Neural cell (in vitro differentiated cells): ENCODE measurements at regions not wholly inside any gene's neighbourhood (a gene's known extent, or its start where the extent isn't known, plus 50 kb on each side); places are given as distances from the start of the nearest gene placed in this dataset.

Experiments
- H2AFZ ChIP-seq: fragments of 200-600, 300-800 bp; sonication (generic), shearing (Covaris generic); 2 replicates; pipeline ENCODE4 v1.6.0; 2014; ENCODE audit warnings: low read depth, mild to moderate bottlenecking, antibody characterized with exemption, low read length, moderate library complexity
- H3F3A ChIP-seq: fragments of 200-600 bp; shearing (Covaris generic); 2 replicates; pipeline ENCODE4 v1.6.1; 2016; ENCODE audit warnings: mild to moderate bottlenecking, moderate library complexity, mixed read lengths, antibody characterized with exemption, low read length; ENCODE audit not compliant: insufficient read depth, poor library complexity, severe bottlenecking
- H3K27ac ChIP-seq: fragments of 200-600, 300-800 bp; sonication (generic), shearing (Covaris generic); 2 replicates; pipeline ENCODE4 v1.5.1; 2014; ENCODE audit warnings: mild to moderate bottlenecking, low read length, moderate library complexity
- H3K27me3 ChIP-seq: fragments of 300-800, 200-600 bp; sonication (generic), shearing (Covaris generic); 2 replicates; pipeline ENCODE4 v1.6.0; 2014; ENCODE audit warnings: mild to moderate bottlenecking, low read depth, low read length, moderate library complexity; ENCODE audit not compliant: insufficient read depth
- H3K36me3 ChIP-seq: fragments of 300-800, 200-600 bp; sonication (generic), shearing (Covaris generic); 2 replicates; pipeline ENCODE4 v1.5.1; 2014; ENCODE audit warnings: mild to moderate bottlenecking, antibody characterized with exemption, low read length, moderate library complexity; ENCODE audit not compliant: insufficient read depth
- H3K4me2 ChIP-seq: fragments of 300-800, 200-600 bp; sonication (generic), shearing (Covaris generic); 2 replicates; pipeline ENCODE4 v1.6.0; 2014; ENCODE audit warnings: mild to moderate bottlenecking, low read length
- H3K4me3 ChIP-seq: fragments of 300-800, 200-600 bp; sonication (generic), shearing (Covaris generic); 2 replicates; pipeline ENCODE4 v1.5.1; 2014; ENCODE audit warnings: mild to moderate bottlenecking, low read length, moderate library complexity
- H3K79me2 ChIP-seq: fragments of 200-600 bp; shearing (Covaris generic); replicated peaks from 2 replicates; pipeline ENCODE4 v1.6.0; 2014; ENCODE audit warnings: mild to moderate bottlenecking, low read length, moderate library complexity; ENCODE audit not compliant: insufficient read depth
- H3K9ac ChIP-seq: fragments of 300-800, 200-600 bp; sonication (generic), shearing (Covaris generic); 2 replicates; pipeline ENCODE4 v1.6.1; 2016; ENCODE audit warnings: mild to moderate bottlenecking, low read length, mixed read lengths
- H3K9me2 ChIP-seq: fragments of 200-600 bp; shearing (Covaris generic); 2 replicates; pipeline ENCODE4 v1.6.1; 2016; ENCODE audit warnings: mild to moderate bottlenecking, low read length, mixed read lengths; ENCODE audit not compliant: insufficient read depth
- H3K9me3 ChIP-seq: fragments of 200-600, 300-800 bp; sonication (generic), shearing (Covaris generic); 2 replicates; pipeline ENCODE4 v1.6.1; 2016; ENCODE audit warnings: mild to moderate bottlenecking, mixed run types, low read length, moderate library complexity, mixed read lengths
- H4K20me1 ChIP-seq: fragments of 200-600 bp; shearing (Covaris generic); 2 replicates; pipeline ENCODE4 v1.6.1; 2016; ENCODE audit warnings: mild to moderate bottlenecking, mixed run types; ENCODE audit not compliant: insufficient read depth
- EP300 ChIP-seq: fragments of 450-650 bp; conservative IDR thresholded peaks from 2 replicates; pipeline ENCODE4 v1.6.1; 2014; ENCODE audit warnings: antibody characterized with exemption, mild to moderate bottlenecking, moderate library complexity; ENCODE audit not compliant: poor library complexity, severe bottlenecking
- EZH2 ChIP-seq: fragments of 200-600, 300-800 bp; shearing (Covaris generic), sonication (generic); IDR thresholded peaks from 2 replicates; pipeline ENCODE4 v1.6.1; 2014; ENCODE audit warnings: antibody characterized with exemption, low read length, borderline replicate concordance, mild to moderate bottlenecking; ENCODE audit not compliant: insufficient read depth, poor library complexity, severe bottlenecking
- MXI1 ChIP-seq: fragments of 450-650 bp; conservative IDR thresholded peaks from 2 replicates; pipeline ENCODE4 v1.6.1; 2014; ENCODE audit warnings: antibody characterized with exemption, mild to moderate bottlenecking; ENCODE audit not compliant: poor library complexity, severe bottlenecking
- POLR2AphosphoS5 ChIP-seq: IDR thresholded peaks from 2 replicates; pipeline ENCODE4 v1.6.1; 2012
- RAD21 ChIP-seq: fragments of 450-650 bp; conservative IDR thresholded peaks from 2 replicates; pipeline ENCODE4 v1.6.1; 2014; ENCODE audit warnings: antibody characterized with exemption, mild to moderate bottlenecking, moderate library complexity
- SMC3 ChIP-seq: fragments of 450-650 bp; conservative IDR thresholded peaks from 2 replicates; pipeline ENCODE4 v1.6.1; 2014; ENCODE audit warnings: antibody characterized with exemption, mild to moderate bottlenecking, moderate library complexity; ENCODE audit not compliant: poor library complexity
- TAF1 ChIP-seq: IDR thresholded peaks from 2 replicates; pipeline ENCODE4 v1.6.1; 2012; ENCODE audit warnings: low read depth
- TF ChIP-seq, protein P1 (sequence below): IDR thresholded peaks from 2 replicates; pipeline ENCODE4 v1.6.1; 2012; ENCODE audit warnings: borderline replicate concordance
- TF ChIP-seq, protein P2 (sequence below): fragments of 450-650 bp; IDR thresholded peaks from 2 replicates; pipeline ENCODE4 v1.5.1; 2014; ENCODE audit warnings: antibody characterized with exemption, mild to moderate bottlenecking, moderate library complexity; ENCODE audit not compliant: poor library complexity, severe bottlenecking

DNA sequence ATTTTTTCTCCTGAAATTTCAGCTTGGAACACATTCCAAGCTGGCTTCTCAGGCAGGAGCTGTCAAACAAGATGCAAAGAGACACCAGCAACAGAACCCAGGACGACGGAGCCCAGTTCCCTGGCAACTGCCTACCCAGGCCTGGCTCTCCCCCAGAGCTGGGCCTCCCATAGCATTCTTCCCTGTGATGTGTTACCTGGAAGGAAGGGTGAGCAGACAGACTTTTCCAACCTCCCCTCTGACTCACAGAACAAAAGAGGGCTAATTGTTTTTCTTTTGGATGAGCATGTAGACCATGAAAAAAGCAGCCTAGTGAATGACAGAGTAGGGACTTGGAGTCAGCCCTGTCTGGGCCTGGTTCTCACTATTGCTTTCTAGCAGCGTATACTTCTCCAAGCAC lies 55.3 kb upstream of the BMAL1 start:
- Histone ChIP-seq H4K20me1 (no peaks in the 10 kb centered on the region), H3K9ac (no peak overlapping the region), H3K4me2 (no peak overlapping the region), H3K9me2 (no peaks in the 10 kb centered on the region), H3K27ac (no peak overlapping the region), H3K9me3 (no peaks in the 10 kb centered on the region), H2AFZ (no peak overlapping the region), H3K4me3 (no peak overlapping the region), H3F3A (no peaks in the 10 kb centered on the region), H3K27me3 (no peaks in the 10 kb centered on the region), H3K79me2 (no peaks in the 10 kb centered on the region), H3K36me3 (no peaks in the 10 kb centered on the region)
- TF ChIP-seq, protein P1, sequence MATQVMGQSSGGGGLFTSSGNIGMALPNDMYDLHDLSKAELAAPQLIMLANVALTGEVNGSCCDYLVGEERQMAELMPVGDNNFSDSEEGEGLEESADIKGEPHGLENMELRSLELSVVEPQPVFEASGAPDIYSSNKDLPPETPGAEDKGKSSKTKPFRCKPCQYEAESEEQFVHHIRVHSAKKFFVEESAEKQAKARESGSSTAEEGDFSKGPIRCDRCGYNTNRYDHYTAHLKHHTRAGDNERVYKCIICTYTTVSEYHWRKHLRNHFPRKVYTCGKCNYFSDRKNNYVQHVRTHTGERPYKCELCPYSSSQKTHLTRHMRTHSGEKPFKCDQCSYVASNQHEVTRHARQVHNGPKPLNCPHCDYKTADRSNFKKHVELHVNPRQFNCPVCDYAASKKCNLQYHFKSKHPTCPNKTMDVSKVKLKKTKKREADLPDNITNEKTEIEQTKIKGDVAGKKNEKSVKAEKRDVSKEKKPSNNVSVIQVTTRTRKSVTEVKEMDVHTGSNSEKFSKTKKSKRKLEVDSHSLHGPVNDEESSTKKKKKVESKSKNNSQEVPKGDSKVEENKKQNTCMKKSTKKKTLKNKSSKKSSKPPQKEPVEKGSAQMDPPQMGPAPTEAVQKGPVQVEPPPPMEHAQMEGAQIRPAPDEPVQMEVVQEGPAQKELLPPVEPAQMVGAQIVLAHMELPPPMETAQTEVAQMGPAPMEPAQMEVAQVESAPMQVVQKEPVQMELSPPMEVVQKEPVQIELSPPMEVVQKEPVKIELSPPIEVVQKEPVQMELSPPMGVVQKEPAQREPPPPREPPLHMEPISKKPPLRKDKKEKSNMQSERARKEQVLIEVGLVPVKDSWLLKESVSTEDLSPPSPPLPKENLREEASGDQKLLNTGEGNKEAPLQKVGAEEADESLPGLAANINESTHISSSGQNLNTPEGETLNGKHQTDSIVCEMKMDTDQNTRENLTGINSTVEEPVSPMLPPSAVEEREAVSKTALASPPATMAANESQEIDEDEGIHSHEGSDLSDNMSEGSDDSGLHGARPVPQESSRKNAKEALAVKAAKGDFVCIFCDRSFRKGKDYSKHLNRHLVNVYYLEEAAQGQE, result no peak
- TF ChIP-seq EP300 (no peak), RAD21 (no peak), POLR2AphosphoS5 (no peak), EZH2 (no peak), TAF1 (no peak), MXI1 (no peak), SMC3 (no peak)
- TF ChIP-seq, protein P2, sequence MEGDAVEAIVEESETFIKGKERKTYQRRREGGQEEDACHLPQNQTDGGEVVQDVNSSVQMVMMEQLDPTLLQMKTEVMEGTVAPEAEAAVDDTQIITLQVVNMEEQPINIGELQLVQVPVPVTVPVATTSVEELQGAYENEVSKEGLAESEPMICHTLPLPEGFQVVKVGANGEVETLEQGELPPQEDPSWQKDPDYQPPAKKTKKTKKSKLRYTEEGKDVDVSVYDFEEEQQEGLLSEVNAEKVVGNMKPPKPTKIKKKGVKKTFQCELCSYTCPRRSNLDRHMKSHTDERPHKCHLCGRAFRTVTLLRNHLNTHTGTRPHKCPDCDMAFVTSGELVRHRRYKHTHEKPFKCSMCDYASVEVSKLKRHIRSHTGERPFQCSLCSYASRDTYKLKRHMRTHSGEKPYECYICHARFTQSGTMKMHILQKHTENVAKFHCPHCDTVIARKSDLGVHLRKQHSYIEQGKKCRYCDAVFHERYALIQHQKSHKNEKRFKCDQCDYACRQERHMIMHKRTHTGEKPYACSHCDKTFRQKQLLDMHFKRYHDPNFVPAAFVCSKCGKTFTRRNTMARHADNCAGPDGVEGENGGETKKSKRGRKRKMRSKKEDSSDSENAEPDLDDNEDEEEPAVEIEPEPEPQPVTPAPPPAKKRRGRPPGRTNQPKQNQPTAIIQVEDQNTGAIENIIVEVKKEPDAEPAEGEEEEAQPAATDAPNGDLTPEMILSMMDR, result no peak

DNA sequence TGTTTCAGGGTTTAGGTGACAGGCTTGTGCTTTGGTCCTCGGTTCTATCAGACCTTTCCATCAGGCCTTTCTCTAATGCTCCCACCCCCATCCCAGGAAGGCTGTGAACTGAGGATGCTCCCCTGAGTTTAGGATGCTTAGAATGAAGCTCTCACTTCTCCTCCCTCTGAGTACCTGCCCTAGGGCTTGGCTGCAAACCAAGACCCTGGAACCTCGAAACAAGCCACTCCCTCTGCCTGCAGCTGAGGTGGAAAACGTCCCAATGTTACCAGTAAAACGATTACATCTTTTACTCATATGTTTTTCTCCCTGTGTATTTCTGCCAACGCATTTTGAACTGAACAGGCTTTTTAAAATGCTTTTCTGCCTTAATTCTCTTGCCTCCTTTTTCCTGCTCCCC lies 54.5 kb upstream of the BMAL1 start:
- Histone ChIP-seq H3K79me2 (no peaks in the 10 kb centered on the region), H4K20me1 (no peaks in the 10 kb centered on the region), H3K27ac (no peak overlapping the region), H3K27me3 (no peaks in the 10 kb centered on the region), H3K9ac (no peak overlapping the region), H3F3A (no peaks in the 10 kb centered on the region), H3K9me3 (no peaks in the 10 kb centered on the region), H3K4me2 (no peak overlapping the region), H3K9me2 (no peaks in the 10 kb centered on the region), H3K36me3 (no peaks in the 10 kb centered on the region), H2AFZ (no peak overlapping the region), H3K4me3 (no peak overlapping the region)
- TF ChIP-seq POLR2AphosphoS5 (no peak), SMC3 (no peak), RAD21 (no peak)

DNA sequence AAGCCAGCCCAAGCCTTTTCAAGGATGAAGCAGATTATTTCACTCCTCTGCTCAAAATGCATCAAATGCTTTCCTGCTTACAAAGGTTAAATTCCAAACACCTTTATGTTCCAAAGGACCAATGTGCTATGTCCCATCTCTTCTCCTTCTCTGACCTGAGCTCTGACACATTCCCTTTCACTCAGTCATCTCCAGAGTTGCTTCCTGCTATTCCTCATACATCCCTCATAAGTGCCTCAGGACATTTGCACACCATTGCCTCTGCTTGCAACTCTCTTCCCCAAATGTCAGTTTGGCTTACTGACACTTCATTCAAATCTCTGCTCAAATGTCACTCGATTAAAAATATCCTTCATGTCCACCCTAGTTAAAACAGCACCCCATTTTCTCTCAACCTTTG lies 53.3 kb upstream of the BMAL1 start:
- H3K36me3 ChIP-seq, result no peaks in the 10 kb centered on the region
- H3K27ac ChIP-seq, result no peak overlapping the region
- H2AFZ ChIP-seq, result no peak overlapping the region
- TF ChIP-seq EP300 (no peak), TAF1 (no peak), POLR2AphosphoS5 (no peak), MXI1 (no peak), RAD21 (no peak), EZH2 (no peak), SMC3 (no peak)
- TF ChIP-seq, protein P2, result no peak
- TF ChIP-seq, protein P1, result no peak
- no peak overlapping the region for H3K4me3 ChIP-seq
- H3K79me2 ChIP-seq, result no peaks in the 10 kb centered on the region
- no peaks in the 10 kb centered on the region for H3K9me2 ChIP-seq
- H3K27me3 ChIP-seq, result no peaks in the 10 kb centered on the region
- H3F3A ChIP-seq, result no peaks in the 10 kb centered on the region
- no peak overlapping the region for H3K9ac ChIP-seq
- H3K9me3 ChIP-seq, result no peaks in the 10 kb centered on the region
- H4K20me1 ChIP-seq, result no peaks in the 10 kb centered on the region
- H3K4me2 ChIP-seq, result no peak overlapping the region
